ENCODE measurements at regions not wholly inside any gene's neighbourhood (a gene's known extent, or its start where the extent isn't known, plus 50 kb on each side); places are given as distances from the start of the nearest gene placed in this dataset.

GRCh38 chr10:121250995-121251764 lies 347.1 kb downstream of the FGFR2 start:
- TF ChIP-seq SUZ12 (IDR thresholded peaks at IDR 0.05; ENCODE audit: extremely low read depth, insufficient read depth, insufficient read length) (no peak), YY1 (IDR thresholded peaks at IDR 0.05; ENCODE audit: insufficient read depth, insufficient read length) (no peak), ZNF274 (IDR thresholded peaks at IDR 0.05; ENCODE audit: low read depth, low read length) (no peak)
